ENCODE measurements at regions not wholly inside any gene's neighbourhood (a gene's known extent, or its start where the extent isn't known, plus 50 kb on each side); places are given as distances from the start of the nearest gene placed in this dataset.
"Not testable (repeated sequence)": the region's sequence is repeated elsewhere in the genome, so short reads cannot be mapped to it uniquely, and the experiment has no call there.

GRCh38 chrX:89350024-89350423 lies 571.7 kb upstream of the TGIF2LX start:
- H3K79me2 ChIP-seq (ENCODE audit: low read depth); H3K27me3 ChIP-seq (ENCODE audit: insufficient read depth, low read depth); CTCF ChIA-PET; H2AFZ ChIP-seq; POLR2A ChIA-PET (ENCODE audit: unreplicated experiment); H3K36me3 ChIP-seq (ENCODE audit: low read depth); H3K4me1 ChIP-seq (replicated peaks; ENCODE audit: insufficient read depth); H3K9me3 ChIP-seq (ENCODE audit: insufficient read depth, low read depth); DNase-seq; intact Hi-C loops (cut with micrococcal nuclease; ENCODE audit: unreplicated experiment); H3K27ac ChIP-seq; H3K4me2 ChIP-seq; H3K4me3 ChIP-seq; BruUV-seq (replicated peaks); H4K20me1 ChIP-seq (ENCODE audit: insufficient read depth); H3F3A ChIP-seq (ENCODE audit: insufficient read depth, low read depth); H3K9me2 ChIP-seq (ENCODE audit: insufficient read depth): not testable (repeated sequence)
- TF ChIP-seq, protein P1, sequence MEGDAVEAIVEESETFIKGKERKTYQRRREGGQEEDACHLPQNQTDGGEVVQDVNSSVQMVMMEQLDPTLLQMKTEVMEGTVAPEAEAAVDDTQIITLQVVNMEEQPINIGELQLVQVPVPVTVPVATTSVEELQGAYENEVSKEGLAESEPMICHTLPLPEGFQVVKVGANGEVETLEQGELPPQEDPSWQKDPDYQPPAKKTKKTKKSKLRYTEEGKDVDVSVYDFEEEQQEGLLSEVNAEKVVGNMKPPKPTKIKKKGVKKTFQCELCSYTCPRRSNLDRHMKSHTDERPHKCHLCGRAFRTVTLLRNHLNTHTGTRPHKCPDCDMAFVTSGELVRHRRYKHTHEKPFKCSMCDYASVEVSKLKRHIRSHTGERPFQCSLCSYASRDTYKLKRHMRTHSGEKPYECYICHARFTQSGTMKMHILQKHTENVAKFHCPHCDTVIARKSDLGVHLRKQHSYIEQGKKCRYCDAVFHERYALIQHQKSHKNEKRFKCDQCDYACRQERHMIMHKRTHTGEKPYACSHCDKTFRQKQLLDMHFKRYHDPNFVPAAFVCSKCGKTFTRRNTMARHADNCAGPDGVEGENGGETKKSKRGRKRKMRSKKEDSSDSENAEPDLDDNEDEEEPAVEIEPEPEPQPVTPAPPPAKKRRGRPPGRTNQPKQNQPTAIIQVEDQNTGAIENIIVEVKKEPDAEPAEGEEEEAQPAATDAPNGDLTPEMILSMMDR (conservative IDR thresholded peaks at IDR 0.05), result 0 out of 2 replicates have a peak, but pooled peaks have one; percentile 21

DNA sequence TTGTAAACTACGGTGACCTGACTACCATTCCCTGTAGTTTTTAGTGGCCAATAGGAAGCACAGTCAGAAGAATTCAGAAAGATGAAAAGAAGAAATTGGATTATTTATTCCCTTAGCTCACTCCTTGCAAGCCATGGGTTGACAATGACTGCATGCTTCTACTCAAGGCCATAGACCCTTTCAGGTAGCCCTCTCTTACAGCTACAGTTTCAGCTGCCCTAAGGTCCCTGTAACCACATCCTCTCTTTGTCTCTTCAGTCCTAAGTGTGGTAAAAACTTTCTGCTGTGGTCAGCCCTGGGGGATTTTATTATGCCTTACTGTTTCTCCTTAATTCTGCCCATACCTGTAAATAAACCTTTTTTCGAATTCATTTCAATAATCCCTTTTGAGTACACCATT lies 551.8 kb upstream of the TGIF2LX start:
- CTCF ChIA-PET; DNase-seq; H3K4me1 ChIP-seq (replicated peaks; ENCODE audit: insufficient read depth); H3K79me2 ChIP-seq (ENCODE audit: low read depth); H2AFZ ChIP-seq; POLR2A ChIA-PET (ENCODE audit: unreplicated experiment); H3K9me3 ChIP-seq (ENCODE audit: insufficient read depth, low read depth); H3K9me2 ChIP-seq (ENCODE audit: insufficient read depth); H3K4me3 ChIP-seq; H3K36me3 ChIP-seq (ENCODE audit: low read depth); H3K27ac ChIP-seq; H3K27me3 ChIP-seq (ENCODE audit: insufficient read depth, low read depth); intact Hi-C loops (cut with micrococcal nuclease; ENCODE audit: unreplicated experiment); H3K4me2 ChIP-seq; BruUV-seq (replicated peaks); H4K20me1 ChIP-seq (ENCODE audit: insufficient read depth); H3F3A ChIP-seq (ENCODE audit: insufficient read depth, low read depth): not testable (repeated sequence)

GRCh38 chrX:89393004-89393403 lies 528.7 kb upstream of the TGIF2LX start:
- H3K79me2 ChIP-seq (ENCODE audit: low read depth); H3F3A ChIP-seq (ENCODE audit: insufficient read depth, low read depth); POLR2A ChIA-PET (ENCODE audit: unreplicated experiment); intact Hi-C loops (cut with micrococcal nuclease; ENCODE audit: unreplicated experiment); H2AFZ ChIP-seq; H3K9me2 ChIP-seq (ENCODE audit: insufficient read depth); H3K27ac ChIP-seq; H3K4me1 ChIP-seq (replicated peaks; ENCODE audit: insufficient read depth); H3K4me3 ChIP-seq; H3K27me3 ChIP-seq (ENCODE audit: insufficient read depth, low read depth); H4K20me1 ChIP-seq (ENCODE audit: insufficient read depth); H3K36me3 ChIP-seq (ENCODE audit: low read depth); CTCF ChIA-PET; BruUV-seq (replicated peaks); H3K9me3 ChIP-seq (ENCODE audit: insufficient read depth, low read depth); DNase-seq; H3K4me2 ChIP-seq: not testable (repeated sequence)

- CTCF ChIA-PET; H3K9me3 ChIP-seq (ENCODE audit: insufficient read depth, low read depth); H4K20me1 ChIP-seq (ENCODE audit: insufficient read depth); POLR2A ChIA-PET (ENCODE audit: unreplicated experiment); intact Hi-C loops (cut with micrococcal nuclease; ENCODE audit: unreplicated experiment); H3K27ac ChIP-seq; H3K4me2 ChIP-seq; BruUV-seq (replicated peaks); H3K79me2 ChIP-seq (ENCODE audit: low read depth); H3K27me3 ChIP-seq (ENCODE audit: insufficient read depth, low read depth); H3K36me3 ChIP-seq (ENCODE audit: low read depth); H3K4me3 ChIP-seq; H2AFZ ChIP-seq; H3K9me2 ChIP-seq (ENCODE audit: insufficient read depth); H3F3A ChIP-seq (ENCODE audit: insufficient read depth, low read depth); DNase-seq; H3K4me1 ChIP-seq (replicated peaks; ENCODE audit: insufficient read depth): not testable (repeated sequence)
Observed at GRCh38 chrX:89402818-89403217, 518.9 kb upstream of the TGIF2LX start.

DNA sequence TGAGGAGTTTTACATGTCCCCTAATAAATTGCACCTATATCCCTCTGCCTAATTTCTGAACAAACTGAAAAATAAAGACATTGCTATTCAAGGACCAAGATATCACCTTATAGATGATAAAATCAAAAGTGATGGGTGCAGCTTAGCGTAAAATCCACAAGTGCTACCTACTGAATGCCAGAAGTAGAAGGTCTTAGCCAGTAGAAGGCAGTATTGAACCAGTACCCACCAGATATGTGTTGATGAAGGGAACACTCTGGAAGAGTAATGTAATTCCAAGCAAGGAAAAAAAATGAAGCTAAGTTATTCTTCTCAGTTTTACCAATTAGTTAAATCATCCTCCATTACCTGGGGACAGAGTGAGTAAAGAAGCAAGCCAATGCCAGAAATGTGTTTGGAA lies 516.6 kb upstream of the TGIF2LX start:
- CTCF ChIA-PET; DNase-seq; intact Hi-C loops (cut with micrococcal nuclease; ENCODE audit: unreplicated experiment): not testable (repeated sequence)

DNA sequence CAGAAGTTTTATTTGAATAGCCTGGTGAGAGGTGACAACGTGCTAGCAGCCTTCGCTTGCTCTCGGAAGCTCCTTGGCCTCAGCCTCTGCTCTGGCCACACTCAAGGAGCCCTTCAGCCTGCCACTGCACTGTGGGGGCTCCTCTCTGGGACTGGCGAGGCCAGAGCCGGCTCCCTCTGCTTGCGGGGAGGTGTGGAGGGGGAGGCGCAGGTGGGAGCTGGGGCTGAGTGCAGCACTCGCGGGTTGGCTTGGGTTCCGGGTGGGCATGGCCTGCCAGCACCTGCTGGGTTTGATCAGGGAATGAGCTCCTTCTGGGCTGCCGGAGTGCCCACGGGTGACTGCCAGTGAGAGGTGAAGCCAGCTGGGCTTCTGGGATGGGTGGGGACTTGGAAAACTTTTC lies 504.8 kb upstream of the TGIF2LX start:
- H3K4me1 ChIP-seq (replicated peaks; ENCODE audit: insufficient read depth); intact Hi-C loops (cut with micrococcal nuclease; ENCODE audit: unreplicated experiment); H2AFZ ChIP-seq; CTCF ChIA-PET; H4K20me1 ChIP-seq (ENCODE audit: insufficient read depth); H3K27me3 ChIP-seq (ENCODE audit: insufficient read depth, low read depth); BruUV-seq (replicated peaks); DNase-seq; H3K79me2 ChIP-seq (ENCODE audit: low read depth); POLR2A ChIA-PET (ENCODE audit: unreplicated experiment); H3K9me2 ChIP-seq (ENCODE audit: insufficient read depth); H3K36me3 ChIP-seq (ENCODE audit: low read depth); H3K4me3 ChIP-seq; H3K4me2 ChIP-seq; H3K9me3 ChIP-seq (ENCODE audit: insufficient read depth, low read depth); H3K27ac ChIP-seq; H3F3A ChIP-seq (ENCODE audit: insufficient read depth, low read depth): not testable (repeated sequence)

More for the DNA sequence above, 516.6 kb upstream of the TGIF2LX start:
- H3K9me3 ChIP-seq (ENCODE audit: insufficient read depth, low read depth); H3K79me2 ChIP-seq (ENCODE audit: low read depth); H3K4me3 ChIP-seq; H3K27ac ChIP-seq; H3K27me3 ChIP-seq (ENCODE audit: insufficient read depth, low read depth); H3F3A ChIP-seq (ENCODE audit: insufficient read depth, low read depth); H3K36me3 ChIP-seq (ENCODE audit: low read depth); POLR2A ChIA-PET (ENCODE audit: unreplicated experiment); H3K4me1 ChIP-seq (replicated peaks; ENCODE audit: insufficient read depth); H3K4me2 ChIP-seq; BruUV-seq (replicated peaks); H2AFZ ChIP-seq; H3K9me2 ChIP-seq (ENCODE audit: insufficient read depth); H4K20me1 ChIP-seq (ENCODE audit: insufficient read depth): not testable (repeated sequence)

- CTCF ChIA-PET; H3K4me1 ChIP-seq (replicated peaks; ENCODE audit: insufficient read depth); H3K27me3 ChIP-seq (ENCODE audit: insufficient read depth, low read depth); POLR2A ChIA-PET (ENCODE audit: unreplicated experiment); H3K4me3 ChIP-seq; H3K4me2 ChIP-seq; H3F3A ChIP-seq (ENCODE audit: insufficient read depth, low read depth); H3K79me2 ChIP-seq (ENCODE audit: low read depth); H3K36me3 ChIP-seq (ENCODE audit: low read depth); intact Hi-C loops (cut with micrococcal nuclease; ENCODE audit: unreplicated experiment); DNase-seq; H3K9me2 ChIP-seq (ENCODE audit: insufficient read depth); H3K9me3 ChIP-seq (ENCODE audit: insufficient read depth, low read depth); H2AFZ ChIP-seq; H4K20me1 ChIP-seq (ENCODE audit: insufficient read depth); H3K27ac ChIP-seq; BruUV-seq (replicated peaks): not testable (repeated sequence)
Observed at GRCh38 chrX:89432652-89433231, 489.0 kb upstream of the TGIF2LX start.

All from PC-9 (cell line).